ENCODE measurements at regions not wholly inside any gene's neighbourhood (a gene's known extent, or its start where the extent isn't known, plus 50 kb on each side); places are given as distances from the start of the nearest gene placed in this dataset.

DNA sequence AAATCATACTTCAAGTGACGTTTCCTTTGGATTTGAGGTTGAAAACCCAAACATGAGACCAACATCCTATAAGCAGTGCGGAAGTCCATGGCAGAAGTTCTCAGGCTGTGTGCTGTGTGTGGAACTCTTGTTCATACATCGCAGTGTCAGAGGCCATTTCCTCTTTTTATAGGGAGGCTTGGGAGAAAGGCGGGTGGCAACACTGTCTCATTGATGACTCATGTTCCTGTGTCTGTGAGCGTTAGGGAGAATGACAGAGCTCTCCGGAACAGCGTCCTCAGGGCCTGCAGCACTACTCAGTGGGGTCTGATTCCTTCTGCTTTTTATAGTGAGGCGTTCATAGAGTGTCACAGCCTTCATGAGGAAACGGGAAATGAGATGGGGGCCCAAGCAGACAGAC, 98.8 kb upstream of the BASP1 start:
- Histone ChIP-seq H3K4me1 (replicated peaks in 1 of 4; ENCODE audit: control insufficient read depth in 3 of 4, insufficient read depth in 4 of 4, low read length in 3 of 4) (peaks cover 1 to 9% (median 6%) of the 10 kb centered on the region in 4 experiments; a peak in 3 of 7 replicates), H2BK120ac (replicated peaks; ENCODE audit: low read depth, low read length) (no peak overlapping the region), H2BK5ac (ENCODE audit: low read depth, low read length) (no peak overlapping the region), H4K20me1 (replicated peaks in 1 of 2; ENCODE audit: control insufficient read depth in 1 of 2, insufficient read depth in 2 of 2, low read length in 2 of 2) (no peaks in the 10 kb centered on the region), H2AK5ac (ENCODE audit: low read depth, low read length) (no peak overlapping the region), H3K4ac (replicated peaks; ENCODE audit: insufficient read length, low read depth, low read length) (no peak overlapping the region), H2BK20ac (ENCODE audit: low read length) (no peak overlapping the region), H3K9ac (replicated peaks in 1 of 4; ENCODE audit: extremely low read depth in 1 of 4, low read depth in 3 of 4, low read length in 3 of 4) (no peak overlapping the region), H3K56ac (replicated peaks; ENCODE audit: insufficient read length, low read depth, low read length) (no peak overlapping the region), H3K79me2 (ENCODE audit: control insufficient read depth in 1 of 2, insufficient read depth in 2 of 2, low read length in 2 of 2) (no peaks in the 10 kb centered on the region), H2BK15ac (ENCODE audit: low read length) (no peak overlapping the region), H3K9me3 (ENCODE audit: insufficient read depth in 2 of 2, low read depth in 1 of 2, low read length in 1 of 2) (no peaks in the 10 kb centered on the region), H3K23ac (ENCODE audit: insufficient read length) (no peak overlapping the region), H3K18ac (ENCODE audit: extremely low read depth, low read length) (no peak overlapping the region), H3K27ac (ENCODE audit: low read depth, low read length) (no peak overlapping the region), H3K79me1 (ENCODE audit: low read depth, low read length) (no peaks in the 10 kb centered on the region), H3K4me3 (ENCODE audit: extremely low read depth in 1 of 4, insufficient read depth in 2 of 4, low read depth in 3 of 4, low read length in 4 of 4) (no peak overlapping the region), H2BK12ac (ENCODE audit: low read depth, low read length) (no peak overlapping the region), H4K8ac (ENCODE audit: extremely low read depth, insufficient read depth, low read length) (no peak overlapping the region), H3K23me2 (ENCODE audit: low read depth, low read length) (no peaks in the 10 kb centered on the region), H3K36me3 (ENCODE audit: control insufficient read depth in 2 of 4, insufficient read depth in 4 of 4, low read length in 3 of 4) (no peaks in the 10 kb centered on the region), H4K91ac (replicated peaks; ENCODE audit: insufficient read length, low read length) (no peak overlapping the region), H2AFZ (ENCODE audit: low read length) (no peak overlapping the region), H3K14ac (ENCODE audit: insufficient read length) (no peak overlapping the region), H4K5ac (ENCODE audit: insufficient read length, low read depth, low read length) (no peak overlapping the region), H3K4me2 (ENCODE audit: insufficient read depth in 1 of 2, low read depth in 2 of 2, low read length in 2 of 2) (no peak overlapping the region), H3K27me3 (replicated peaks in 1 of 4; ENCODE audit: control insufficient read depth in 3 of 4, extremely low read depth in 1 of 4, insufficient read depth in 3 of 4, low read length in 3 of 4) (no peaks in the 10 kb centered on the region)
- ChIA-PET POLR2A (ENCODE audit: partially characterized antibody) (interaction anchor here (0.5 kb wide), 1 partner anchor 180 kb away, joined by 7 read pairs; no protein-coding TSS in a partner anchor), CTCF (ENCODE audit: partially characterized antibody) (interaction anchor here (0.6 to 1.8 kb wide), 3 partner anchors 13 to 189 kb away, joined by 3 to 13 read pairs (median 3); no protein-coding TSS in a partner anchor)
- FAIRE-seq (no peak), DNase-seq (ENCODE audit: low read depth in 1 of 2, low spot score in 2 of 2) (no peak)
- 79% methylated on average over 9 of the region's 9 CpGs; no CpG with 5 or more reads in 1 of the 2 experiments for WGBS, 2 experiments (ENCODE audit: extremely low coverage in 1 of 2, insufficient coverage in 1 of 2, insufficient read length in 1 of 2, insufficient replicate concordance in 2 of 2, low coverage in 1 of 2, low lambda C conversion rate in 2 of 2, missing lambda C conversion rate in 1 of 2)
- TF ChIP-seq FOSL1 (IDR thresholded peaks at IDR 0.05; ENCODE audit: insufficient read depth, low read depth, low read length): no peak
- TF ChIP-seq, protein P1, sequence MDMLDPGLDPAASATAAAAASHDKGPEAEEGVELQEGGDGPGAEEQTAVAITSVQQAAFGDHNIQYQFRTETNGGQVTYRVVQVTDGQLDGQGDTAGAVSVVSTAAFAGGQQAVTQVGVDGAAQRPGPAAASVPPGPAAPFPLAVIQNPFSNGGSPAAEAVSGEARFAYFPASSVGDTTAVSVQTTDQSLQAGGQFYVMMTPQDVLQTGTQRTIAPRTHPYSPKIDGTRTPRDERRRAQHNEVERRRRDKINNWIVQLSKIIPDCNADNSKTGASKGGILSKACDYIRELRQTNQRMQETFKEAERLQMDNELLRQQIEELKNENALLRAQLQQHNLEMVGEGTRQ (IDR thresholded peaks at IDR 0.05; ENCODE audit: low read length): no peak
- no peak for TF ChIP-seq KDM1A (IDR thresholded peaks at IDR 0.05; ENCODE audit: borderline replicate concordance, low read length)
- TF ChIP-seq GABPA (IDR thresholded peaks at IDR 0.05; ENCODE audit: borderline replicate concordance, insufficient read depth, low read length): no peak
- TF ChIP-seq EGR1 (IDR thresholded peaks at IDR 0.05; ENCODE audit: borderline replicate concordance, low read depth, low read length): no peak
- TF ChIP-seq, protein P2, sequence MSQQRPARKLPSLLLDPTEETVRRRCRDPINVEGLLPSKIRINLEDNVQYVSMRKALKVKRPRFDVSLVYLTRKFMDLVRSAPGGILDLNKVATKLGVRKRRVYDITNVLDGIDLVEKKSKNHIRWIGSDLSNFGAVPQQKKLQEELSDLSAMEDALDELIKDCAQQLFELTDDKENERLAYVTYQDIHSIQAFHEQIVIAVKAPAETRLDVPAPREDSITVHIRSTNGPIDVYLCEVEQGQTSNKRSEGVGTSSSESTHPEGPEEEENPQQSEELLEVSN (IDR thresholded peaks at IDR 0.05): no peak
- no peak for TF ChIP-seq RFX5 (IDR thresholded peaks at IDR 0.05; ENCODE audit: borderline replicate concordance, low read depth, low read length)
- no peak for TF ChIP-seq POU5F1 (IDR thresholded peaks at IDR 0.05; ENCODE audit: low read depth, low read length)
- no peak for TF ChIP-seq NRF1 (IDR thresholded peaks at IDR 0.05; ENCODE audit: low read depth, low read length)
- no peak for TF ChIP-seq EZH2 (IDR thresholded peaks at IDR 0.05; ENCODE audit: low read depth, low read length, severe bottlenecking)
- no peak for TF ChIP-seq RAD21 (IDR thresholded peaks at IDR 0.05 in 1 of 2, conservative IDR thresholded peaks at IDR 0.05 in 1 of 2; ENCODE audit: low read depth in 2 of 2, low read length in 2 of 2)
- no peak for TF ChIP-seq CHD2 (IDR thresholded peaks at IDR 0.05; ENCODE audit: low read length)
- TF ChIP-seq BRCA1 (IDR thresholded peaks at IDR 0.05; ENCODE audit: low read depth, low read length): no peak

Data from H1 (cell line).